ENCODE measurements at regions not wholly inside any gene's neighbourhood (a gene's known extent, or its start where the extent isn't known, plus 50 kb on each side); places are given as distances from the start of the nearest gene placed in this dataset.

DNA sequence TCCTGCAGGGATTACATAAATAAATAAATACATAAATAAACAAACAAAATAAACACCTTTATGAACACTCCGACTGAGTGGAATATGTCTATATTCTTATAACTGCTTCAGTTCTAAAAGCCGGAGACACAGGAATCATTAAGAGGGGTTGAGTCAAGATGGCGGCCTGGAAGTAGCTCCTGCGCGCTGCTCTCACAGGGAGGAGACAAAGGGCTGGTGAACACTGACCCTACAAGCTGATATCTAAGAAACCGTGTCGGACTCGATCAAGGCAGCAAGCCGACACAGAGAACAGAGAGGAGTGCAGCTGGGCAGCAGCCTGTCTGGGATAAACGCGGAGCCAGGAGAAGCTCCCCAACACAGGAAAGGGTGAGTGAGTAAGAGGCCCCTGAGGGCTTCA lies 1098.6 kb upstream of the NCAM2 start:
- TF ChIP-seq, protein P1, sequence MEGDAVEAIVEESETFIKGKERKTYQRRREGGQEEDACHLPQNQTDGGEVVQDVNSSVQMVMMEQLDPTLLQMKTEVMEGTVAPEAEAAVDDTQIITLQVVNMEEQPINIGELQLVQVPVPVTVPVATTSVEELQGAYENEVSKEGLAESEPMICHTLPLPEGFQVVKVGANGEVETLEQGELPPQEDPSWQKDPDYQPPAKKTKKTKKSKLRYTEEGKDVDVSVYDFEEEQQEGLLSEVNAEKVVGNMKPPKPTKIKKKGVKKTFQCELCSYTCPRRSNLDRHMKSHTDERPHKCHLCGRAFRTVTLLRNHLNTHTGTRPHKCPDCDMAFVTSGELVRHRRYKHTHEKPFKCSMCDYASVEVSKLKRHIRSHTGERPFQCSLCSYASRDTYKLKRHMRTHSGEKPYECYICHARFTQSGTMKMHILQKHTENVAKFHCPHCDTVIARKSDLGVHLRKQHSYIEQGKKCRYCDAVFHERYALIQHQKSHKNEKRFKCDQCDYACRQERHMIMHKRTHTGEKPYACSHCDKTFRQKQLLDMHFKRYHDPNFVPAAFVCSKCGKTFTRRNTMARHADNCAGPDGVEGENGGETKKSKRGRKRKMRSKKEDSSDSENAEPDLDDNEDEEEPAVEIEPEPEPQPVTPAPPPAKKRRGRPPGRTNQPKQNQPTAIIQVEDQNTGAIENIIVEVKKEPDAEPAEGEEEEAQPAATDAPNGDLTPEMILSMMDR (IDR thresholded peaks at IDR 0.05), result no peak
- TF ChIP-seq POLR2AphosphoS5 (IDR thresholded peaks at IDR 0.05; ENCODE audit: low read depth, low read length) (no peak), TCF7L2 (IDR thresholded peaks at IDR 0.05; ENCODE audit: low read depth, low read length) (no peak)
- TF ChIP-seq, protein P2, sequence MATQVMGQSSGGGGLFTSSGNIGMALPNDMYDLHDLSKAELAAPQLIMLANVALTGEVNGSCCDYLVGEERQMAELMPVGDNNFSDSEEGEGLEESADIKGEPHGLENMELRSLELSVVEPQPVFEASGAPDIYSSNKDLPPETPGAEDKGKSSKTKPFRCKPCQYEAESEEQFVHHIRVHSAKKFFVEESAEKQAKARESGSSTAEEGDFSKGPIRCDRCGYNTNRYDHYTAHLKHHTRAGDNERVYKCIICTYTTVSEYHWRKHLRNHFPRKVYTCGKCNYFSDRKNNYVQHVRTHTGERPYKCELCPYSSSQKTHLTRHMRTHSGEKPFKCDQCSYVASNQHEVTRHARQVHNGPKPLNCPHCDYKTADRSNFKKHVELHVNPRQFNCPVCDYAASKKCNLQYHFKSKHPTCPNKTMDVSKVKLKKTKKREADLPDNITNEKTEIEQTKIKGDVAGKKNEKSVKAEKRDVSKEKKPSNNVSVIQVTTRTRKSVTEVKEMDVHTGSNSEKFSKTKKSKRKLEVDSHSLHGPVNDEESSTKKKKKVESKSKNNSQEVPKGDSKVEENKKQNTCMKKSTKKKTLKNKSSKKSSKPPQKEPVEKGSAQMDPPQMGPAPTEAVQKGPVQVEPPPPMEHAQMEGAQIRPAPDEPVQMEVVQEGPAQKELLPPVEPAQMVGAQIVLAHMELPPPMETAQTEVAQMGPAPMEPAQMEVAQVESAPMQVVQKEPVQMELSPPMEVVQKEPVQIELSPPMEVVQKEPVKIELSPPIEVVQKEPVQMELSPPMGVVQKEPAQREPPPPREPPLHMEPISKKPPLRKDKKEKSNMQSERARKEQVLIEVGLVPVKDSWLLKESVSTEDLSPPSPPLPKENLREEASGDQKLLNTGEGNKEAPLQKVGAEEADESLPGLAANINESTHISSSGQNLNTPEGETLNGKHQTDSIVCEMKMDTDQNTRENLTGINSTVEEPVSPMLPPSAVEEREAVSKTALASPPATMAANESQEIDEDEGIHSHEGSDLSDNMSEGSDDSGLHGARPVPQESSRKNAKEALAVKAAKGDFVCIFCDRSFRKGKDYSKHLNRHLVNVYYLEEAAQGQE (IDR thresholded peaks at IDR 0.05; ENCODE audit: insufficient read depth in 1 of 2, low read depth in 2 of 2, low read length in 1 of 2), result no peak
